ENCODE measurements at regions not wholly inside any gene's neighbourhood (a gene's known extent, or its start where the extent isn't known, plus 50 kb on each side); places are given as distances from the start of the nearest gene placed in this dataset.

DNA sequence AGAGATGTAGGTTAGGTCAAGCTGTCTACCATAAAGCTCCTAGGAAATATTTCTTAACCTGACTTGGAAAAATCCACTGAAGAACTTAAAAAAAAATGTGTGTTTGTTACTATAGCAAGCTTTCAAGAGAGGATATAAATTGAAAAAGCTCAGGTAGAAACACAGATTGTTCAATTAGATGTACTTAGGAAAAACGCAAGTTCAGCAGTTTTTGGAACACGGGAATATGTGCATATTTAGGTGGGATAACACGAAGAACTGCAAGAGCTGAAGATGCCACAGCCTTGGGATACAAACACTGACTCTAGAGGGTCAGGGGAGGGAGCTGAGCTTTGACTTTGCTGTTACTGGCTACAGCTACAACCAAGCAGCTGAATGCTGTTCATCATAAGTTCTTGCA, 77.8 kb upstream of the FSHB start:
- TF ChIP-seq TP53 (CRISPR knock-in tag; IDR thresholded peaks at IDR 0.05) (no peak), NFE2L2 (conservative IDR thresholded peaks at IDR 0.05; ENCODE audit: low read length) (no peak), MAX (IDR thresholded peaks at IDR 0.05) (no peak), JUNB (IDR thresholded peaks at IDR 0.05) (no peak), POLR2A (IDR thresholded peaks at IDR 0.05; ENCODE audit: low read length) (no peak), RAD21 (conservative IDR thresholded peaks at IDR 0.05 in 1 of 2, IDR thresholded peaks at IDR 0.05 in 1 of 2) (no peak), EP300 (IDR thresholded peaks at IDR 0.05) (no peak), SMC3 (IDR thresholded peaks at IDR 0.05) (no peak), CEBPB (IDR thresholded peaks at IDR 0.05) (no peak)
- TF ChIP-seq, protein P1, sequence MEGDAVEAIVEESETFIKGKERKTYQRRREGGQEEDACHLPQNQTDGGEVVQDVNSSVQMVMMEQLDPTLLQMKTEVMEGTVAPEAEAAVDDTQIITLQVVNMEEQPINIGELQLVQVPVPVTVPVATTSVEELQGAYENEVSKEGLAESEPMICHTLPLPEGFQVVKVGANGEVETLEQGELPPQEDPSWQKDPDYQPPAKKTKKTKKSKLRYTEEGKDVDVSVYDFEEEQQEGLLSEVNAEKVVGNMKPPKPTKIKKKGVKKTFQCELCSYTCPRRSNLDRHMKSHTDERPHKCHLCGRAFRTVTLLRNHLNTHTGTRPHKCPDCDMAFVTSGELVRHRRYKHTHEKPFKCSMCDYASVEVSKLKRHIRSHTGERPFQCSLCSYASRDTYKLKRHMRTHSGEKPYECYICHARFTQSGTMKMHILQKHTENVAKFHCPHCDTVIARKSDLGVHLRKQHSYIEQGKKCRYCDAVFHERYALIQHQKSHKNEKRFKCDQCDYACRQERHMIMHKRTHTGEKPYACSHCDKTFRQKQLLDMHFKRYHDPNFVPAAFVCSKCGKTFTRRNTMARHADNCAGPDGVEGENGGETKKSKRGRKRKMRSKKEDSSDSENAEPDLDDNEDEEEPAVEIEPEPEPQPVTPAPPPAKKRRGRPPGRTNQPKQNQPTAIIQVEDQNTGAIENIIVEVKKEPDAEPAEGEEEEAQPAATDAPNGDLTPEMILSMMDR (IDR thresholded peaks at IDR 0.05): no peak
- TF ChIP-seq, protein P2, sequence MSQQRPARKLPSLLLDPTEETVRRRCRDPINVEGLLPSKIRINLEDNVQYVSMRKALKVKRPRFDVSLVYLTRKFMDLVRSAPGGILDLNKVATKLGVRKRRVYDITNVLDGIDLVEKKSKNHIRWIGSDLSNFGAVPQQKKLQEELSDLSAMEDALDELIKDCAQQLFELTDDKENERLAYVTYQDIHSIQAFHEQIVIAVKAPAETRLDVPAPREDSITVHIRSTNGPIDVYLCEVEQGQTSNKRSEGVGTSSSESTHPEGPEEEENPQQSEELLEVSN (IDR thresholded peaks at IDR 0.05; ENCODE audit: borderline replicate concordance, low read depth): no peak

Data from A549 (cell line).